Kidney epithelial cell (primary cell): ENCODE measurements at regions not wholly inside any gene's neighbourhood (a gene's known extent, or its start where the extent isn't known, plus 50 kb on each side); places are given as distances from the start of the nearest gene placed in this dataset.

ENCODE experiments used
- DNase-seq: peaks from one replicate; pipeline ENCODE4 v3.0.0-alpha.2; 2010; ENCODE audit warnings: low read depth
- H3K27me3 ChIP-seq: 2 replicates; pipeline ENCODE4 v1.6.0; 2011; ENCODE audit warnings: low read length; ENCODE audit not compliant: control insufficient read depth, insufficient read depth
- H3K36me3 ChIP-seq: 2 replicates; pipeline ENCODE4 v1.5.1; 2011; ENCODE audit warnings: low read length; ENCODE audit not compliant: control insufficient read depth, insufficient read depth
- H3K4me3 ChIP-seq: 2 replicates; pipeline ENCODE4 v1.5.1; 2011; ENCODE audit warnings: low read depth, mild to moderate bottlenecking, control low read depth, low read length
- CTCF ChIP-seq: IDR thresholded peaks from 2 replicates; pipeline ENCODE4 v1.5.1; 2011; ENCODE audit warnings: mild to moderate bottlenecking, moderate library complexity, low read length, control low read depth, inconsistent platforms; ENCODE audit not compliant: insufficient read depth, poor library complexity, severe bottlenecking

- H3K36me3 ChIP-seq = no peaks in the 10 kb centered on the region
- TF ChIP-seq CTCF = no peak
Measured at GRCh38 chr10:117710181-117710798, 167.7 kb downstream of the EMX2 start.

GRCh38 chr10:117716889-117717288 lies 174.3 kb downstream of the EMX2 start:
- no peak for TF ChIP-seq CTCF
- Histone ChIP-seq H3K27me3 (no peaks in the 10 kb centered on the region), H3K36me3 (no peaks in the 10 kb centered on the region), H3K4me3 (no peak overlapping the region)
- no peak for DNase-seq

More at GRCh38 chr10:117710181-117710798, 167.7 kb downstream of the EMX2 start:
- no peak for DNase-seq
- no peak overlapping the region for H3K4me3 ChIP-seq
- H3K27me3 ChIP-seq = no peaks in the 10 kb centered on the region

GRCh38 chr10:117718986-117719920 lies 176.7 kb downstream of the EMX2 start:
- DNase-seq = no peak
- H3K27me3 ChIP-seq = no peaks in the 10 kb centered on the region
- H3K4me3 ChIP-seq = no peak overlapping the region
- TF ChIP-seq CTCF = no peak
- H3K36me3 ChIP-seq = no peaks in the 10 kb centered on the region

- H3K27me3 ChIP-seq = no peaks in the 10 kb centered on the region
- no peak for DNase-seq
- H3K4me3 ChIP-seq = no peak overlapping the region
- TF ChIP-seq CTCF = no peak
- H3K36me3 ChIP-seq = no peaks in the 10 kb centered on the region
Measured at GRCh38 chr10:117720931-117721835, 178.6 kb downstream of the EMX2 start.

GRCh38 chr10:117721873-117722272 lies 179.3 kb downstream of the EMX2 start:
- no peak for DNase-seq
- no peak for TF ChIP-seq CTCF

More at GRCh38 chr10:117721873-117722272, 179.3 kb downstream of the EMX2 start:
- no peaks in the 10 kb centered on the region for H3K36me3 ChIP-seq
- no peak overlapping the region for H3K4me3 ChIP-seq
- H3K27me3 ChIP-seq = no peaks in the 10 kb centered on the region
